Nephron progenitor cell (in vitro differentiated cells): ENCODE measurements at regions not wholly inside any gene's neighbourhood (a gene's known extent, or its start where the extent isn't known, plus 50 kb on each side); places are given as distances from the start of the nearest gene placed in this dataset.

Source experiments
- DNase-seq: peaks from one replicate; pipeline ENCODE4 v3.0.0; 2021
- H3K27ac Mint-ChIP-seq: 2 replicates; pipeline ENCODE4 v1.8.0; 2021; ENCODE audit warnings: mild to moderate bottlenecking, moderate library complexity, mixed read lengths
- H3K27me3 Mint-ChIP-seq: 2 replicates; pipeline ENCODE4 v1.8.0; 2021; ENCODE audit warnings: mild to moderate bottlenecking, low read depth, mixed read lengths; ENCODE audit not compliant: poor library complexity
- H3K36me3 Mint-ChIP-seq: 2 replicates; pipeline ENCODE4 v1.8.0; 2021; ENCODE audit warnings: low read depth, mixed read lengths
- H3K4me1 Mint-ChIP-seq: 2 replicates; pipeline ENCODE4 v1.8.0; 2021; ENCODE audit warnings: mixed read lengths
- H3K4me3 Mint-ChIP-seq: 2 replicates; pipeline ENCODE4 v1.8.0; 2021; ENCODE audit warnings: mild to moderate bottlenecking, moderate library complexity, mixed read lengths
- H3K9me3 Mint-ChIP-seq: 2 replicates; pipeline ENCODE4 v1.8.0; 2021; ENCODE audit warnings: mild to moderate bottlenecking, moderate library complexity, mixed read lengths
- CTCF ChIP-seq: fragments of 200-600 bp; sonication (generic); IDR thresholded peaks from 2 replicates; pipeline ENCODE4 v1.5.0; 2021; ENCODE audit warnings: antibody characterized with exemption

- TF ChIP-seq CTCF, result no peak
- H3K4me1 Mint-ChIP-seq, result no peaks in the 10 kb centered on the region
- no peak for DNase-seq
- no peaks in the 10 kb centered on the region for H3K36me3 Mint-ChIP-seq
- no peak overlapping the region for H3K4me3 Mint-ChIP-seq
- H3K27me3 Mint-ChIP-seq, result no peaks in the 10 kb centered on the region
- H3K27ac Mint-ChIP-seq, result no peak overlapping the region
- H3K9me3 Mint-ChIP-seq, result no peaks in the 10 kb centered on the region
Measured at GRCh38 chr13:81408647-81409046, 1067.7 kb upstream of the SPRY2 start.

GRCh38 chr13:81406639-81407292 is 1065.8 kb upstream of the SPRY2 start:
- Mint-ChIP-seq H3K9me3 (no peaks in the 10 kb centered on the region), H3K4me1 (no peaks in the 10 kb centered on the region), H3K4me3 (no peak overlapping the region), H3K27me3 (no peaks in the 10 kb centered on the region), H3K36me3 (no peaks in the 10 kb centered on the region), H3K27ac (no peak overlapping the region)
- no peak for TF ChIP-seq CTCF
- no peak for DNase-seq

GRCh38 chr13:81406022-81406421 is 1065.1 kb upstream of the SPRY2 start:
- Mint-ChIP-seq H3K9me3 (no peaks in the 10 kb centered on the region), H3K27ac (no peak overlapping the region), H3K4me1 (no peaks in the 10 kb centered on the region), H3K4me3 (no peak overlapping the region), H3K36me3 (no peaks in the 10 kb centered on the region), H3K27me3 (no peaks in the 10 kb centered on the region)
- no peak for DNase-seq
- no peak for TF ChIP-seq CTCF

- DNase-seq, result no peak
- Mint-ChIP-seq H3K4me1 (peaks cover 36% of the 10 kb centered on the region), H3K36me3 (no peaks in the 10 kb centered on the region), H3K9me3 (peaks cover 6% of the 10 kb centered on the region), H3K27ac (no peak overlapping the region), H3K4me3 (no peak overlapping the region), H3K27me3 (no peaks in the 10 kb centered on the region)
- TF ChIP-seq CTCF, result no peak
Measured at GRCh38 chr13:81396192-81396591, 1055.3 kb upstream of the SPRY2 start.

GRCh38 chr13:81395368-81395767 is 1054.4 kb upstream of the SPRY2 start:
- H3K27me3 Mint-ChIP-seq, result no peaks in the 10 kb centered on the region
- TF ChIP-seq CTCF, result no peak

GRCh38 chr13:81394640-81395039 is 1053.7 kb upstream of the SPRY2 start:
- no peak for DNase-seq
- no peak overlapping the region for H3K4me3 Mint-ChIP-seq
- peaks cover 36% of the 10 kb centered on the region for H3K4me1 Mint-ChIP-seq
- peak overlapping the region; percentile 66 for H3K27ac Mint-ChIP-seq
- no peaks in the 10 kb centered on the region for H3K27me3 Mint-ChIP-seq
- TF ChIP-seq CTCF, result no peak
- H3K9me3 Mint-ChIP-seq, result peaks cover 6% of the 10 kb centered on the region
- no peaks in the 10 kb centered on the region for H3K36me3 Mint-ChIP-seq

More at GRCh38 chr13:81395368-81395767, 1054.4 kb upstream of the SPRY2 start:
- peaks cover 6% of the 10 kb centered on the region for H3K9me3 Mint-ChIP-seq
- peak overlapping the region; percentile 88 for H3K27ac Mint-ChIP-seq
- peak; percentile 42 for DNase-seq
- H3K36me3 Mint-ChIP-seq, result no peaks in the 10 kb centered on the region
- peaks cover 36% of the 10 kb centered on the region for H3K4me1 Mint-ChIP-seq
- peak overlapping the region; percentile 13 for H3K4me3 Mint-ChIP-seq
